HCT116 (cell line): ENCODE measurements at regions not wholly inside any gene's neighbourhood (a gene's known extent, or its start where the extent isn't known, plus 50 kb on each side); places are given as distances from the start of the nearest gene placed in this dataset.

Experiments
- ATAC-seq: fragments of 200-7000 bp; cut with Tn5 transposase; 2 replicates; pipeline ENCODE4 v1.9.1; 2020; ENCODE audit warnings: mild to moderate bottlenecking, moderate library complexity
- BruUV-seq: library from RNA; stranded (reverse); fragments of 400-500 nt; replicated peaks from 2 replicates; lab custom pipeline; 2021; lab: Mats Ljungman, UMichigan
- CTCF ChIA-PET: fragments of 300-600 bp; sonication (Branson Sonifier 250); formaldehyde crosslinking; loops from one replicate; lab custom pipeline; 2021; ENCODE audit warnings: antibody characterized with exemption; lab: Charles Lee
- POLR2A ChIA-PET: fragments of 300-600, 350-600 bp; sonication (Branson Sonifier 250); formaldehyde crosslinking; loops from one replicate; lab custom pipeline; 2021; ENCODE audit warnings: antibody characterized with exemption; lab: Charles Lee
- RAD21 ChIA-PET, 2 experiments: fragments of 300-600 bp; sonication (Branson Sonifier 250); formaldehyde crosslinking; loops; one replicate each; lab custom pipeline; 2023; ENCODE audit warnings: low total read pairs in 2 of 2; ENCODE audit not compliant: uncharacterized antibody in 2 of 2, unreplicated experiment in 2 of 2, low non-redundant PET in 1 of 2; lab: Charles Lee
- DNase-seq: peaks from one replicate; pipeline ENCODE4 v3.0.0-alpha.2; 2010; ENCODE audit warnings: low read depth, low spot score
- H2AFZ ChIP-seq: fragments of 200-600 bp; shearing (Covaris generic), sonication (generic); 2 replicates; pipeline ENCODE4 v1.6.1; 2017; ENCODE audit warnings: low read depth, mixed run types, mixed read lengths, antibody characterized with exemption, low read length; ENCODE audit not compliant: poor library complexity, severe bottlenecking
- H3K27ac ChIP-seq: 2 replicates; pipeline ENCODE4 v1.5.1; 2012; ENCODE audit warnings: low read depth, low read length
- H3K27me3 ChIP-seq: fragments of 200-600 bp; sonication (generic); 2 replicates; pipeline ENCODE4 v1.6.1; 2016; ENCODE audit warnings: mixed run types, low read length, mixed read lengths; ENCODE audit not compliant: insufficient read depth
- H3K36me3 ChIP-seq, 2 experiments: fragments of 200-500 bp in 1 of 2; fragments of 200-600 bp in 1 of 2; sonication (Bioruptor generic) in 1 of 2; sonication (generic) in 1 of 2; 2 replicates each; pipeline versions ENCODE4 v1.5.1 to v1.6.1; 2014 to 2016; ENCODE audit warnings: low read length in 2 of 2, inconsistent platforms in 1 of 2, mixed read lengths in 1 of 2, mixed run types in 1 of 2; ENCODE audit not compliant: insufficient read depth in 2 of 2, control insufficient read depth in 1 of 2
- H3K4me1 ChIP-seq, 2 experiments: fragments of 200-600 bp in 1 of 2; sonication (generic) in 1 of 2; 2 replicates each; pipeline versions ENCODE4 v1.5.1 to v1.6.1; 2012 to 2017; ENCODE audit warnings: low read length in 2 of 2, inconsistent platforms in 1 of 2, mild to moderate bottlenecking in 1 of 2, mixed read lengths in 1 of 2, mixed run types in 1 of 2, moderate library complexity in 1 of 2; ENCODE audit not compliant: insufficient read depth in 2 of 2, control insufficient read depth in 1 of 2
- H3K4me2 ChIP-seq: fragments of 200-600 bp; sonication (generic); 2 replicates; pipeline ENCODE4 v1.6.1; 2017; ENCODE audit warnings: mixed run types, low read length, mixed read lengths
- H3K4me3 ChIP-seq, 2 experiments: fragments of 200-600 bp in 1 of 2; sonication (generic) in 1 of 2; replicated peaks in 1 of 2; 2 replicates each; pipeline ENCODE4 v1.5.1; 2011 to 2016; ENCODE audit warnings: low read length in 2 of 2, control low read depth in 1 of 2, low read depth in 1 of 2, mild to moderate bottlenecking in 1 of 2, mixed read lengths in 1 of 2, mixed run types in 1 of 2
- H3K79me2 ChIP-seq: fragments of 200-600 bp; sonication (generic); 2 replicates; pipeline ENCODE4 v1.6.1; 2017; ENCODE audit warnings: mild to moderate bottlenecking, mixed run types, low read length, moderate library complexity, mixed read lengths; ENCODE audit not compliant: insufficient read depth
- H3K9ac ChIP-seq: fragments of 200-600 bp; sonication (generic); 2 replicates; pipeline ENCODE4 v1.6.1; 2016; ENCODE audit warnings: low read length, mixed read lengths
- H3K9me2 ChIP-seq: fragments of 200-600 bp; sonication (generic), shearing (Covaris generic); 2 replicates; pipeline ENCODE4 v1.6.1; 2017; ENCODE audit warnings: mixed run types, mild to moderate bottlenecking, moderate library complexity; ENCODE audit not compliant: insufficient read depth
- H3K9me3 ChIP-seq, 2 experiments: fragments of 200-500 bp in 1 of 2; fragments of 200-600 bp in 1 of 2; sonication (Bioruptor generic) in 1 of 2; sonication (generic) in 1 of 2; 2 replicates each; pipeline ENCODE4 v1.6.1; 2014 to 2017; ENCODE audit warnings: low read length in 2 of 2, mixed read lengths in 2 of 2, inconsistent platforms in 1 of 2, low read depth in 1 of 2, mild to moderate bottlenecking in 1 of 2, mixed run types in 1 of 2, moderate library complexity in 1 of 2; ENCODE audit not compliant: control insufficient read depth in 1 of 2, insufficient read depth in 1 of 2
- H4K20me1 ChIP-seq: fragments of 200-600 bp; sonication (generic), shearing (Covaris generic); 2 replicates; pipeline ENCODE4 v1.6.1; 2017; ENCODE audit warnings: mixed run types, mild to moderate bottlenecking, moderate library complexity; ENCODE audit not compliant: insufficient read depth
- CBX3 ChIP-seq: IDR thresholded peaks from 2 replicates; pipeline ENCODE4 v1.6.1; 2012; ENCODE audit warnings: low read depth
- CEBPB ChIP-seq: IDR thresholded peaks from 2 replicates; pipeline ENCODE4 v1.6.1; 2012; ENCODE audit warnings: low read depth
- EGR1 ChIP-seq: IDR thresholded peaks from 2 replicates; pipeline ENCODE4 v1.6.1; 2012; ENCODE audit warnings: low read depth
- EZH2phosphoT487 ChIP-seq: fragments of 200-600 bp; IDR thresholded peaks from 2 replicates; pipeline ENCODE4 v1.6.1; 2018; ENCODE audit warnings: antibody characterized with exemption, borderline replicate concordance
- JUND ChIP-seq: IDR thresholded peaks from 2 replicates; pipeline ENCODE4 v1.6.1; 2012
- POLR2A ChIP-seq: IDR thresholded peaks from 2 replicates; pipeline ENCODE4 v1.7.0; 2011; ENCODE audit warnings: borderline replicate concordance; ENCODE audit not compliant: insufficient read depth, insufficient read length; ENCODE audit errors: extremely low read depth
- RAD21 ChIP-seq: IDR thresholded peaks from 2 replicates; pipeline ENCODE4 v1.6.1; 2012; ENCODE audit warnings: low read depth, mild to moderate bottlenecking
- SP1 ChIP-seq: IDR thresholded peaks from 2 replicates; pipeline ENCODE4 v1.6.1; 2012; ENCODE audit warnings: low read depth
- SRF ChIP-seq: IDR thresholded peaks from 2 replicates; pipeline ENCODE4 v1.6.1; 2012; ENCODE audit warnings: low read depth
- TCF7L2 ChIP-seq: IDR thresholded peaks from 2 replicates; pipeline ENCODE4 v1.7.0; 2011; ENCODE audit warnings: borderline replicate concordance, inconsistent platforms; ENCODE audit not compliant: insufficient read depth, insufficient read length; ENCODE audit errors: extremely low read depth
- YY1 ChIP-seq: IDR thresholded peaks from 2 replicates; pipeline ENCODE4 v1.6.1; 2011; ENCODE audit warnings: low read length, low read depth, moderate library complexity, mild to moderate bottlenecking; ENCODE audit not compliant: insufficient replicate concordance; ENCODE audit errors: extremely low read depth
- intact Hi-C: fragments of 100-400 bp; cut with micrococcal nuclease; formaldehyde crosslinking; loops from 2 replicates; pipeline ENCODE4 v1.10.0; 2022
- TF ChIP-seq, protein P1 (sequence below): IDR thresholded peaks from 2 replicates; pipeline ENCODE4 v1.6.1; 2012; ENCODE audit warnings: low read depth

DNA sequence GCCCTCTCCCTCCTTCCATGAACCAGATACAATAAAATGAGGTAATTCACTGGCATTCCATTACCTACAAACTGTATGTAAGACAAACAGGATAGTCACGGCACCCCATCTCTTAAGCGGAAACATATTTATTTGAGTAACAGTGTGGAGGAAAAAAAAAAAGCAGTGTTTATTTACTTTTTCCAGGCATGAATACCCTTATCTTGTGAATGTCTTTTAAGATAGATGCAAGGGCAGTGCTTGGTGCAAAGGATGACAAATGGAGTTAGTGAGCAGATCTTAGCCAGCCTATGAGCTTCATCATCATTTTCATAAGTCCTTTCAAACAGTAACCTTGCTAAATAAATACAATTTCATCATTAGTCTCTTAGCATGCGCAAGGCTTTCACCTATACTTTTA, 1661.8 kb upstream of the SPRY2 start:
- intact Hi-C loops, result loop anchor here (2.0 kb wide), 1 partner anchor 14 kb away; no protein-coding TSS in a partner anchor
- no peaks in the 10 kb centered on the region for H3K36me3 ChIP-seq
- no peak for DNase-seq
- no peaks in the 10 kb centered on the region for H3K79me2 ChIP-seq
- H3K27me3 ChIP-seq, result no peaks in the 10 kb centered on the region
- no peak overlapping the region for H3K9ac ChIP-seq
- H3K27ac ChIP-seq, result no peak overlapping the region
- POLR2A ChIA-PET, result no interaction called here
- RAD21 ChIA-PET, result no interaction called here
- BruUV-seq, result no TSS peak
- no peak for ATAC-seq
- H2AFZ ChIP-seq, result no peak overlapping the region
- no peaks in the 10 kb centered on the region for H3K4me1 ChIP-seq
- no peaks in the 10 kb centered on the region for H3K9me3 ChIP-seq
- TF ChIP-seq CEBPB (no peak), CBX3 (no peak), POLR2A (no peak), EGR1 (no peak), EZH2phosphoT487 (no peak), SP1 (no peak)
- TF ChIP-seq, protein P1, sequence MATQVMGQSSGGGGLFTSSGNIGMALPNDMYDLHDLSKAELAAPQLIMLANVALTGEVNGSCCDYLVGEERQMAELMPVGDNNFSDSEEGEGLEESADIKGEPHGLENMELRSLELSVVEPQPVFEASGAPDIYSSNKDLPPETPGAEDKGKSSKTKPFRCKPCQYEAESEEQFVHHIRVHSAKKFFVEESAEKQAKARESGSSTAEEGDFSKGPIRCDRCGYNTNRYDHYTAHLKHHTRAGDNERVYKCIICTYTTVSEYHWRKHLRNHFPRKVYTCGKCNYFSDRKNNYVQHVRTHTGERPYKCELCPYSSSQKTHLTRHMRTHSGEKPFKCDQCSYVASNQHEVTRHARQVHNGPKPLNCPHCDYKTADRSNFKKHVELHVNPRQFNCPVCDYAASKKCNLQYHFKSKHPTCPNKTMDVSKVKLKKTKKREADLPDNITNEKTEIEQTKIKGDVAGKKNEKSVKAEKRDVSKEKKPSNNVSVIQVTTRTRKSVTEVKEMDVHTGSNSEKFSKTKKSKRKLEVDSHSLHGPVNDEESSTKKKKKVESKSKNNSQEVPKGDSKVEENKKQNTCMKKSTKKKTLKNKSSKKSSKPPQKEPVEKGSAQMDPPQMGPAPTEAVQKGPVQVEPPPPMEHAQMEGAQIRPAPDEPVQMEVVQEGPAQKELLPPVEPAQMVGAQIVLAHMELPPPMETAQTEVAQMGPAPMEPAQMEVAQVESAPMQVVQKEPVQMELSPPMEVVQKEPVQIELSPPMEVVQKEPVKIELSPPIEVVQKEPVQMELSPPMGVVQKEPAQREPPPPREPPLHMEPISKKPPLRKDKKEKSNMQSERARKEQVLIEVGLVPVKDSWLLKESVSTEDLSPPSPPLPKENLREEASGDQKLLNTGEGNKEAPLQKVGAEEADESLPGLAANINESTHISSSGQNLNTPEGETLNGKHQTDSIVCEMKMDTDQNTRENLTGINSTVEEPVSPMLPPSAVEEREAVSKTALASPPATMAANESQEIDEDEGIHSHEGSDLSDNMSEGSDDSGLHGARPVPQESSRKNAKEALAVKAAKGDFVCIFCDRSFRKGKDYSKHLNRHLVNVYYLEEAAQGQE, result no peak
- no peaks in the 10 kb centered on the region for H4K20me1 ChIP-seq
- no peak overlapping the region for H3K4me2 ChIP-seq
- no peak overlapping the region for H3K4me3 ChIP-seq
- CTCF ChIA-PET, result no interaction called here
- no peaks in the 10 kb centered on the region for H3K9me2 ChIP-seq

DNA sequence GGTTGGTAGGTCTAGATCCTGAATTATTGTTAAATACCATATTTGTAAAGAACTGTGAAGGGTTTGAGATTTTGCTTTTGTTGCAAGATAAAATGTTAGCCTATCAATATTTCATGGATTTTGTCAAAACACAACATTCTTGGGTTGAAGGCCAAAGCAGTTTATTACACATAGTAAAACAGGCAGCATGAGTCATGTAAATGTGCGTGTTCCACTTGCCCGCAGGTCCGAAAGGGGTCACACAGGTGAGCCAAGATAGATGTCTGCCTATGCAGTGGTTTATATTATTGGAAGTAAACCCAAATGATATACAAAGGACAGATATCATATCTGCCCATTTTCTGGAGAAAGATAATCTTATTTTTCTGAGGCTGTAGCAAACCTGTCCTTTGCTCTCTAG, 1654.4 kb upstream of the SPRY2 start:
- DNase-seq, result no peak
- TF ChIP-seq SP1, result no peak
- no peak for TF ChIP-seq SRF
- TF ChIP-seq CEBPB, result no peak
- TF ChIP-seq POLR2A, result no peak
- TF ChIP-seq, protein P1, result no peak
- TF ChIP-seq RAD21, result no peak
- no peak for TF ChIP-seq EZH2phosphoT487
- TF ChIP-seq YY1, result no peak
- TF ChIP-seq TCF7L2, result no peak
- TF ChIP-seq JUND, result no peak

More for the DNA sequence above, 1654.4 kb upstream of the SPRY2 start:
- ChIA-PET POLR2A (no interaction called here), CTCF (no interaction called here), RAD21 (no interaction called here)
- no peak overlapping the region for H3K27ac ChIP-seq
- no peak for ATAC-seq
- H3K9me3 ChIP-seq, result no peaks in the 10 kb centered on the region
- H3K79me2 ChIP-seq, result no peaks in the 10 kb centered on the region
- no peaks in the 10 kb centered on the region for H3K36me3 ChIP-seq
- no peak overlapping the region for H3K4me3 ChIP-seq
- H3K9ac ChIP-seq, result no peak overlapping the region
- H3K9me2 ChIP-seq, result no peaks in the 10 kb centered on the region
- H2AFZ ChIP-seq, result no peak overlapping the region
- BruUV-seq, result no TSS peak
- no peaks in the 10 kb centered on the region for H4K20me1 ChIP-seq
- H3K4me1 ChIP-seq, result no peaks in the 10 kb centered on the region
- no peak overlapping the region for H3K4me2 ChIP-seq
- intact Hi-C loops, result no loop called here
- no peaks in the 10 kb centered on the region for H3K27me3 ChIP-seq
